H9 (cell line): ENCODE measurements at regions not wholly inside any gene's neighbourhood (a gene's known extent, or its start where the extent isn't known, plus 50 kb on each side); places are given as distances from the start of the nearest gene placed in this dataset.

Source experiments
- DNase-seq: peaks from one replicate; pipeline ENCODE4 v3.0.0-alpha.2; 2017
- H2AFZ ChIP-seq: one replicate; pipeline ENCODE4 v1.6.1; 2013; ENCODE audit warnings: mild to moderate bottlenecking, low read length, control low read depth, moderate library complexity
- H2AK5ac ChIP-seq: 2 replicates; pipeline ENCODE4 v1.6.1; 2013; ENCODE audit warnings: low read length, control low read depth, mixed read lengths; ENCODE audit not compliant: insufficient read length
- H2BK120ac ChIP-seq: one replicate; pipeline ENCODE4 v1.6.1; 2013; ENCODE audit warnings: low read depth, mild to moderate bottlenecking, low read length, control low read depth, inconsistent platforms; ENCODE audit not compliant: poor library complexity, severe bottlenecking
- H2BK12ac ChIP-seq: 2 replicates; pipeline ENCODE4 v1.6.1; 2013; ENCODE audit warnings: low read length, control low read depth, mixed read lengths, low read depth; ENCODE audit not compliant: insufficient read length
- H2BK15ac ChIP-seq: 2 replicates; pipeline ENCODE4 v1.6.1; 2013; ENCODE audit warnings: low read depth, low read length, control low read depth
- H2BK20ac ChIP-seq: one replicate; pipeline ENCODE4 v1.6.1; 2013; ENCODE audit warnings: low read depth, mild to moderate bottlenecking, low read length, control low read depth, inconsistent platforms; ENCODE audit not compliant: poor library complexity, severe bottlenecking
- H2BK5ac ChIP-seq: 2 replicates; pipeline ENCODE4 v1.6.1; 2013; ENCODE audit warnings: low read length, control low read depth, mixed read lengths; ENCODE audit not compliant: insufficient read length
- H3K14ac ChIP-seq: 2 replicates; pipeline ENCODE4 v1.6.1; 2013; ENCODE audit warnings: low read length, control low read depth; ENCODE audit not compliant: insufficient read depth
- H3K18ac ChIP-seq: 2 replicates; pipeline ENCODE4 v1.6.1; 2013; ENCODE audit warnings: low read depth, mild to moderate bottlenecking, mixed read lengths, low read length, control low read depth; ENCODE audit not compliant: insufficient read length
- H3K23ac ChIP-seq: 2 replicates; pipeline ENCODE4 v1.6.1; 2013; ENCODE audit warnings: low read length, control low read depth, mixed read lengths, low read depth; ENCODE audit not compliant: insufficient read length
- H3K23me2 ChIP-seq: 2 replicates; pipeline ENCODE4 v1.6.1; 2013; ENCODE audit warnings: low read depth, mild to moderate bottlenecking, mixed read lengths, low read length, control low read depth; ENCODE audit not compliant: insufficient read length, poor library complexity, severe bottlenecking
- H3K27ac ChIP-seq: 2 replicates; pipeline ENCODE4 v1.5.1; 2013; ENCODE audit warnings: low read length, control low read depth, mixed read lengths, low read depth; ENCODE audit not compliant: insufficient read length
- H3K27me3 ChIP-seq: 2 replicates; pipeline ENCODE4 v1.6.1; 2013; ENCODE audit warnings: low read length, control low read depth, inconsistent platforms; ENCODE audit not compliant: insufficient read depth
- H3K4ac ChIP-seq: 2 replicates; pipeline ENCODE4 v1.6.1; 2013; ENCODE audit warnings: low read depth, mild to moderate bottlenecking, control low read depth, inconsistent platforms, low read length, moderate library complexity
- H3K4me1 ChIP-seq: 2 replicates; pipeline ENCODE4 v1.6.1; 2013; ENCODE audit warnings: low read length, control low read depth, inconsistent platforms; ENCODE audit not compliant: insufficient read depth
- H3K4me2 ChIP-seq: 2 replicates; pipeline ENCODE4 v1.6.1; 2013; ENCODE audit warnings: low read length, control low read depth, mixed read lengths; ENCODE audit not compliant: insufficient read length, insufficient read depth
- H3K56ac ChIP-seq: 2 replicates; pipeline ENCODE4 v1.6.1; 2013; ENCODE audit warnings: low read depth, mild to moderate bottlenecking, mixed read lengths, low read length, control low read depth; ENCODE audit not compliant: insufficient read length
- H3K79me1 ChIP-seq: 2 replicates; pipeline ENCODE4 v1.6.1; 2013; ENCODE audit warnings: low read depth, mild to moderate bottlenecking, moderate library complexity, low read length, control low read depth, inconsistent platforms; ENCODE audit not compliant: insufficient read depth, poor library complexity, severe bottlenecking
- H3K79me2 ChIP-seq: 2 replicates; pipeline ENCODE4 v1.6.1; 2013; ENCODE audit warnings: low read length, control low read depth, inconsistent platforms; ENCODE audit not compliant: insufficient read depth
- H3K9ac ChIP-seq: 2 replicates; pipeline ENCODE4 v1.6.1; 2013; ENCODE audit warnings: low read length, control low read depth, mixed read lengths; ENCODE audit not compliant: insufficient read length; ENCODE audit errors: extremely low read depth
- H3K9me3 ChIP-seq: one replicate; pipeline ENCODE4 v1.6.1; 2013; ENCODE audit warnings: low read depth, low read length, inconsistent platforms; ENCODE audit not compliant: control insufficient read depth
- H3T11ph ChIP-seq: one replicate; pipeline ENCODE4 v1.6.1; 2013; ENCODE audit warnings: mild to moderate bottlenecking, low read length, control low read depth, inconsistent platforms
- H4K20me1 ChIP-seq: one replicate; pipeline ENCODE4 v1.6.1; 2013; ENCODE audit not compliant: control insufficient read depth, insufficient read length, insufficient read depth
- H4K5ac ChIP-seq: 2 replicates; pipeline ENCODE4 v1.6.1; 2013; ENCODE audit warnings: low read depth, mild to moderate bottlenecking, mixed read lengths, low read length, control low read depth; ENCODE audit not compliant: insufficient read length
- H4K8ac ChIP-seq: replicated peaks from 2 replicates; pipeline ENCODE4 v1.6.1; 2013; ENCODE audit warnings: low read length, control low read depth, mixed read lengths, low read depth; ENCODE audit not compliant: insufficient read length
- H4K91ac ChIP-seq: 2 replicates; pipeline ENCODE4 v1.6.1; 2013; ENCODE audit warnings: low read depth, mild to moderate bottlenecking, moderate library complexity, mixed read lengths, low read length, control low read depth; ENCODE audit not compliant: insufficient read length
- H3K27ac Mint-ChIP-seq, 3 experiments: 2 replicates in 2 of 3; 3 replicates in 1 of 3; pipeline ENCODE4 v1.8.0; 2020 to 2021; ENCODE audit warnings: mixed read lengths in 3 of 3, mild to moderate bottlenecking in 1 of 3, moderate library complexity in 1 of 3
- H3K27me3 Mint-ChIP-seq: 2 replicates; pipeline ENCODE4 v1.8.0; 2021; ENCODE audit warnings: low read depth, mild to moderate bottlenecking, moderate library complexity, mixed read lengths
- H3K36me3 Mint-ChIP-seq, 3 experiments: 2 replicates in 2 of 3; 3 replicates in 1 of 3; pipeline ENCODE4 v1.8.0; 2020 to 2021; ENCODE audit warnings: low read depth in 3 of 3, mixed read lengths in 3 of 3; ENCODE audit not compliant: insufficient read depth in 1 of 3
- H3K4me1 Mint-ChIP-seq, 2 experiments: 2 replicates each; pipeline ENCODE4 v1.8.0; 2020; ENCODE audit warnings: mixed read lengths in 2 of 2
- H3K4me3 Mint-ChIP-seq, 2 experiments: 2 replicates in 1 of 2; 3 replicates in 1 of 2; pipeline ENCODE4 v1.8.0; 2020 to 2021; ENCODE audit warnings: mild to moderate bottlenecking in 2 of 2, mixed read lengths in 2 of 2, moderate library complexity in 1 of 2
- H3K9me3 Mint-ChIP-seq, 2 experiments: 2 replicates in 1 of 2; 3 replicates in 1 of 2; pipeline ENCODE4 v1.8.0; 2020; ENCODE audit warnings: mild to moderate bottlenecking in 2 of 2, mixed read lengths in 2 of 2, moderate library complexity in 1 of 2
- WGBS: extraction: QIAGEN DNeasy Blood & Tissue Kit; methylation state at CpG from one replicate; pipeline ENCODE4 v1.1.7; 2013; ENCODE audit warnings: missing lambda C conversion rate, low lambda C conversion rate, mixed read lengths; ENCODE audit not compliant: insufficient read length; ENCODE audit errors: extremely low coverage; 5-methylcytosine and 5-hydroxymethylcytosine counted together
- TF ChIP-seq, protein P1 (sequence below): fragments of 200-600 bp; sonication (generic); conservative IDR thresholded peaks from 3 replicates; pipeline ENCODE4 v1.8.0; 2021; ENCODE audit warnings: antibody characterized with exemption, mild to moderate bottlenecking

DNA sequence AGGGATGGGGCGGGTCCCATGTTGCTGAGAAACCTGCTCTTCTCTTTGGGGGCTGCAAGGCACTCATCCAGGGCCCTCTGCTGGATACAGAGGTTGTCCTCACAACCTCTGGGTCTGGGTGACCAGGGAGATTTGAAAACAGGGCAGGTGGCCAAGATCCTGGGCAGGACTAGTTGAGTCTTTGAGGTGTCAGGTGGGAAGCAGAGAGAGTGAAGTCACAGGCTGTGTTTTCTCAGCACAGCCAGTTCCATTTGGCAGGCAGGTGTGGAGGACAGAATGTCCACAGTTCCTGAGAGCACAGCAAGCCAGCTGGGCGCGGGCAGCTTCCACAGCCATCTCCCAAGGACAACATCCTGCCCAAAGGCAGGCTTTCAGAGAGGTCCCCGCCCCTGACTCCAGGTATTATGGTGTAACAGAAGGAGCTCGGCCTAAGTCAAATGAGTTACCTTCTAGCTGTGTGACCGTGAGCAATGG is 118.8 kb downstream of the NUFIP1 start:
- Histone ChIP-seq H2BK120ac (no peak overlapping the region), H2BK20ac (no peak overlapping the region), H3K27ac (no peak overlapping the region), H2BK5ac (no peak overlapping the region), H3K23ac (no peak overlapping the region), H2BK15ac (no peak overlapping the region), H3T11ph (no peak overlapping the region), H3K9me3 (no peaks in the 10 kb centered on the region), H3K79me2 (no peaks in the 10 kb centered on the region), H4K91ac (no peak overlapping the region), H3K56ac (no peak overlapping the region), H3K18ac (no peak overlapping the region), H2BK12ac (no peak overlapping the region), H4K8ac (no peak overlapping the region), H2AFZ (no peak overlapping the region), H3K4me1 (no peaks in the 10 kb centered on the region), H3K4ac (no peak overlapping the region), H4K20me1 (no peaks in the 10 kb centered on the region), H3K9ac (no peak overlapping the region), H3K27me3 (no peaks in the 10 kb centered on the region), H3K79me1 (no peaks in the 10 kb centered on the region), H3K14ac (no peak overlapping the region), H3K23me2 (no peaks in the 10 kb centered on the region), H3K4me2 (no peak overlapping the region), H2AK5ac (no peak overlapping the region), H4K5ac (no peak overlapping the region)
- Mint-ChIP-seq H3K4me3 (no peak overlapping the region), H3K27ac (no peak overlapping the region; a peak in 1 of 7 replicates), H3K9me3 (peaks cover 5 to 7% of the 10 kb centered on the region in 2 experiments; a peak in 4 of 5 replicates), H3K4me1 (0 out of 4 replicates have a peak, but pooled peaks cover 0 to 3% of the 10 kb centered on the region in 2 experiments), H3K27me3 (peaks cover 1% of the 10 kb centered on the region), H3K36me3 (peaks cover 0 to 6% (median 4%) of the 10 kb centered on the region in 3 experiments; a peak in 5 of 7 replicates)
- no peak for DNase-seq
- TF ChIP-seq, protein P1, sequence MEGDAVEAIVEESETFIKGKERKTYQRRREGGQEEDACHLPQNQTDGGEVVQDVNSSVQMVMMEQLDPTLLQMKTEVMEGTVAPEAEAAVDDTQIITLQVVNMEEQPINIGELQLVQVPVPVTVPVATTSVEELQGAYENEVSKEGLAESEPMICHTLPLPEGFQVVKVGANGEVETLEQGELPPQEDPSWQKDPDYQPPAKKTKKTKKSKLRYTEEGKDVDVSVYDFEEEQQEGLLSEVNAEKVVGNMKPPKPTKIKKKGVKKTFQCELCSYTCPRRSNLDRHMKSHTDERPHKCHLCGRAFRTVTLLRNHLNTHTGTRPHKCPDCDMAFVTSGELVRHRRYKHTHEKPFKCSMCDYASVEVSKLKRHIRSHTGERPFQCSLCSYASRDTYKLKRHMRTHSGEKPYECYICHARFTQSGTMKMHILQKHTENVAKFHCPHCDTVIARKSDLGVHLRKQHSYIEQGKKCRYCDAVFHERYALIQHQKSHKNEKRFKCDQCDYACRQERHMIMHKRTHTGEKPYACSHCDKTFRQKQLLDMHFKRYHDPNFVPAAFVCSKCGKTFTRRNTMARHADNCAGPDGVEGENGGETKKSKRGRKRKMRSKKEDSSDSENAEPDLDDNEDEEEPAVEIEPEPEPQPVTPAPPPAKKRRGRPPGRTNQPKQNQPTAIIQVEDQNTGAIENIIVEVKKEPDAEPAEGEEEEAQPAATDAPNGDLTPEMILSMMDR, result no peak
- no CpG with 5 or more reads among the region's 6 CpGs for WGBS
